NCI-H2171 treated with DMSO at 0.1 percent for 48 hours (cell line): ENCODE measurements at regions not wholly inside any gene's neighbourhood (a gene's known extent, or its start where the extent isn't known, plus 50 kb on each side); places are given as distances from the start of the nearest gene placed in this dataset.
A peak's percentile ranks its signal among the peaks of the same experiment; 100 is the strongest.

Experiments used
- DNase-seq: peaks from one replicate; lab custom pipeline; 2025; lab: John Stamatoyannopoulos, UW

DNA sequence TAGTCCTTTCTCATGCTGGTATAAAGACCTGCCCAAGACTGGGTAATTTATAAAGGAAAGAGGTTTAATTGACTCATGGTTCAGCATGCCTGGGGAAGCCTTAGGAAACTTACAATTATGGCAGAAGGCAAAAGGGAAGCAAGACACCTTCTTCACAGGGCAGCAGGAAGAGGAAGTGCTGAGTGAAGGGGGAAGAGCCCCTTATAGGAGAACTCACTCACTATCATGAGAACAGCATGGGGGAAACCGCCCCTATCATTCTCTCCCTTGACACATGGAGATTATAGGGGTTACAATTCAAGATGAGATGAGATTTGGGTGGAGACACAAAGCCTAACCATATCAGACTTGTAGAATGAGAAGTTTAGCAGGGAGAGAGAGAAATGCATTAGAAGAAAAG lies 373.3 kb upstream of the DIAPH2 start:
- no peak for DNase-seq

DNA sequence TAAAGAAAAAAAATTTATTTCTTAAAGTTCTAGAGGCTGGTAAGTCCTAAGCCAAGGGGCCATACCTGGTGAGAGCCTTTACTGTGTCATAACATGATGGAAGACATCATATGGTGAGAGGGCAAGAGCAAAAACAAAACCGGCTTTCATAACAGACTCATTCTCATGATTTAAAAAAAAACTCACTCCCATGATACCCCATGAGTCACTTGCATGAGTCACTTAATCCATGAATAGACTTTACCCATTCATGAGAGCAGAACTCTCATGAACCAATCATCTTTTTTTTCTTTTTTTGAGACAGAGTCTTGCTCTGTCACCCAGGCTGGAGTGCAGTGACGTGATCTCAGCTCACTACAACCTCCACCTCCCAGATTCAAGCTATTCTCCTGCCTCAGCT lies 369.7 kb upstream of the DIAPH2 start:
- no peak for DNase-seq

- DNase-seq: no peak
These were observed 322.8 kb upstream of the DIAPH2 start for GRCh38 chrX:96361844-96362243.

GRCh38 chrX:96372313-96373046 lies 312.2 kb upstream of the DIAPH2 start:
- DNase-seq: peak; percentile 65

DNA sequence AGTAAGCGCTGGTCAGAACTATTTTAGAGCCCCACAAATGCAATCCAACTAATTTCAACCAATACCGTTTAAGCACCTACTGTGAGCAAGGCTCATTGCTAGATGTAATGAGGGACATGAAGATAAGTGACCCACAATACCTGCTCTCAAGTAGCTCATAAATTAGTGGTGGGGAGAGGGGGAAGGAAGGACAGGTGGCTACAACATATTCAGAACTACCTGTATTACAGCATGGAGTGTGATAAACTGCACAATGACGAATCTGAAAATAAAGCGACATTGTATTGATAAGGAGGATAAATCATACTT lies 311.6 kb upstream of the DIAPH2 start:
- DNase-seq: no peak

GRCh38 chrX:96376266-96376665 lies 308.4 kb upstream of the DIAPH2 start:
- no peak for DNase-seq

GRCh38 chrX:96379951-96380350 lies 304.7 kb upstream of the DIAPH2 start:
- peak; percentile 1 for DNase-seq

- DNase-seq: no peak
These were observed 302.6 kb upstream of the DIAPH2 start for GRCh38 chrX:96382018-96382417.

DNA sequence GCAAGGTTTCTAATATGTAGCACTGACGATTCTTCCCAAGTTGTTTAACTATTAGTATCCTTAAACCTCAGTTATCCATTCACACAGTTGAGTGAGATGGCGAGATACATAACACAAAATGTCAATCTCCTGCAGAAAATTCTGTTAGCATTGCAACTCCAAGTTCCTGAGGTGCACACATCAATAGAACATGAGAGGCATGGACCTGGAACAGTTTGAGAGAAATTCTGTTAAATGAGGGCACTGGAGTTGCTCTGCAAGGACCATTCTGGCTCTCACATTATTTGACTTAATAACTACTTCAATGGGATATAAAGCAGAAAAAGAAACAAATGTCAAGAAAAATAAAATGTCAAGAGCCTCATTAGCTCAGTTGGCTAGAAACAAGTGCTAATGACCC lies 301.2 kb upstream of the DIAPH2 start:
- DNase-seq: no peak

- no peak for DNase-seq
These were observed 298.3 kb upstream of the DIAPH2 start for GRCh38 chrX:96386325-96386724.

- DNase-seq: no peak
These were observed 297.7 kb upstream of the DIAPH2 start for GRCh38 chrX:96386981-96387380.

GRCh38 chrX:96387801-96388200 lies 296.8 kb upstream of the DIAPH2 start:
- DNase-seq: no peak

- no peak for DNase-seq
These were observed 295.2 kb upstream of the DIAPH2 start for GRCh38 chrX:96389281-96390047.

DNA sequence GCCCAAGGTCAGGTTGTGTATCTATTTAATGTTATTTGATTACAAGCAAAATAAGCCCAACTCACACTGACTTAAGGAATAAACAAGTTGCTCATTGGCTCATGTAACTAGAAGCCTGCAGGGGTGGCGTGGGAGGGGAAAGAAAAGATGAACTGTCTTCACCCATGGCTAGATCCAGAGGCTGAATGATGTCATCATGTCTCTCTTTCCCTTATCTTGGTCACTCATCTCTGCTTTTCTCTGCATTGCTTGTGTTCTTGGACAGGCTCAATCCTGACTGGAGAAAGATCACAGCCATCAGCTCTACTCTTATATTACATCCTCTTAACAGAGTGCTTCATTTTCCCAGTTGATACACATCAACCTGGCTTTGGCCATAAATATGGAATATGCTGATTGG lies 290.0 kb upstream of the DIAPH2 start:
- no peak for DNase-seq

GRCh38 chrX:96403446-96403845 lies 281.2 kb upstream of the DIAPH2 start:
- DNase-seq: no peak

- DNase-seq: no peak
These were observed 278.8 kb upstream of the DIAPH2 start for GRCh38 chrX:96405842-96406241.

GRCh38 chrX:96407072-96407471 lies 277.6 kb upstream of the DIAPH2 start:
- no peak for DNase-seq

DNA sequence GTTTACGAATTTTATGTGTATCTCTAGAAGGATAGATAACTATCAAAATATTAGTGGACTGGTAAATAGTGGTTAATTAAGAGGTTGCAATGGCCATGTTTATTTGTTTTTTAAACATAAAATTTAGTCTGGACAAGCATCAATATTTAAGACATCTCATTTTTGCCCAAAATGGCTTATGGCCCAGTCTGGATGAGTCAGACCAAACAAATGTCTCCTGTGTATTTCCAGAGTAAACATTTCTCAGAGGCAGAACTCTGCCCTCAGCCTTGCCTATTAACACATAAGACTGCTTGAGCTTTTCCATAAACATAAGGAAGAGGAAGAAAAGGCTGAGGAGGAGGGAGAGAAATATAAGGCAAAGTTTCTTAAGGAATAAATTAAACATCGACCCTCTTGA lies 277.1 kb upstream of the DIAPH2 start:
- DNase-seq: no peak

- DNase-seq: no peak
These were observed 276.7 kb upstream of the DIAPH2 start for GRCh38 chrX:96407981-96408380.

DNA sequence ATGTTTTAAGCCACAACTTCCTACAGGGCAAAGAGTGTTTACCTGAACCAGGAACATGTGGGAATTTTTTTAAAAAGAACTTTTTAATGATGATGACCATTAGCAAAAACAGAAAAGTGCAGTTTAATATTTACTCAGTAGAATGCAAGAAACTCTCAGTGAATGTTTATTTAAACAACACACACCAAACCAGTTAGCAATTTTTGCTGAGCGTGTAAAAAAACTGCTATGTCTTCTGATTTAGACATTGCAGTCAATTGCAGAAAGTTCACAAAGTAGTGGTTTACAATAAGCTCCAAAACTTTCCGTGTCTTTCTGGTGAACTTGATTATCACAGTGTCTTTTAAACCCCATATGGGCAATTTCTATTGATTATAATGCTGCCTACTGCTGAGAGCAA lies 273.7 kb upstream of the DIAPH2 start:
- no peak for DNase-seq

DNA sequence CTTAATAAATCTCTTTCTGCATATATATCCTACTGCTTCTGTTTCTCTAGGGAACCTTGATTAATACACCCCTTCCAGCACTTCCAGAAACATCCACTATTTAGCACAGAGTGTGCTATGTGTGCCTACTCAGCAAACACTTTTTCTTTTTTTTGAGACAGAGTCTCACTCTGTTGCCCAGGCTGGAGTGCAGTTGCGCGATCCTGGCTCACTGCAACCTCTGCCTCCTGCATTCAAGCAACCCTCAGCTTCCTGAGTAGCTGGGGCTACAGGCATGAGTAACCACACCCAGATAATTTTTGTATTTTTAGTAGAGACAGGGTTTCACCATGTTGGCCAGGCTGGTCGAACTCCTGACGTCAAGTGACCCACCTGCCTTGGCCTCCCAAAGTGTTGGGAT lies 266.9 kb upstream of the DIAPH2 start:
- no peak for DNase-seq

GRCh38 chrX:96424007-96424406 lies 260.6 kb upstream of the DIAPH2 start:
- DNase-seq: no peak

DNA sequence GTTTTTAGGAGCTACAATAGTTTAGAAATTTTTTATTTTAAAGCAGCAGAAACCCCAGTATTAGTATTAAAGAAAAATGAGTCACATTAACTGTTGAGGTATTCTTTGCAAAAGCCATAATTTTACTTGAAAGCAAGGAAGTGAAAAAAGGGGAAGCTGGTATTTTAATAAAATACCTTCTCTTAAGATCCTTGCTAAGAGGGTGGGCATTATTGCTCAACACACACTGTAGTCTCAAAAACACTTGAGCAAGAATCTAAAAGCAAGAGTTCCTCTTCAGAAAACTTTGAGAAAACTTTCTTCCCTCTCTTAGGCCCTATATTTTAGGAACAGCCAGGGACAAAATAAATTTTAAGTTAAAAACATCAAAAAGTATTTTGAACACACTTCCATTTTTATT lies 259.4 kb upstream of the DIAPH2 start:
- no peak for DNase-seq
